Spleen (tissue), 11 donors: ENCODE measurements at regions not wholly inside any gene's neighbourhood (a gene's known extent, or its start where the extent isn't known, plus 50 kb on each side); places are given as distances from the start of the nearest gene placed in this dataset.

Experiments used
- DNase-seq: peaks from one replicate; pipeline ENCODE4 v3.0.0-alpha.2; 2020
- H3K27ac ChIP-seq, 8 donors: fragments of 200-600 bp; sonication (generic) in 7 of 8; 1 replicate in 4 of 8; 2 replicates in 4 of 8; pipeline versions ENCODE4 v1.5.0 to v1.8.0; 2016 to 2021; ENCODE audit warnings: inconsistent platforms in 4 of 8, mild to moderate bottlenecking in 4 of 8, moderate library complexity in 1 of 8
- H3K27me3 ChIP-seq, 7 donors: fragments of 200-600 bp; sonication (generic) in 6 of 7; replicated peaks in 1 of 7; 1 replicate in 4 of 7; 2 replicates in 3 of 7; pipeline versions ENCODE4 v1.5.0 to v1.8.0; 2016 to 2021; ENCODE audit warnings: inconsistent platforms in 3 of 7, mild to moderate bottlenecking in 1 of 7
- H3K36me3 ChIP-seq, 6 donors: fragments of 200-600 bp; sonication (generic) in 5 of 6; 1 replicate in 4 of 6; 2 replicates in 2 of 6; pipeline versions ENCODE4 v1.5.0 to v1.8.0; 2016 to 2021; ENCODE audit warnings: inconsistent platforms in 2 of 6
- H3K4me1 ChIP-seq, 6 donors: fragments of 200-600 bp; sonication (generic) in 5 of 6; 1 replicate in 3 of 6; 2 replicates in 3 of 6; pipeline versions ENCODE4 v1.5.0 to v1.8.0; 2016 to 2021; ENCODE audit warnings: inconsistent platforms in 3 of 6
- H3K4me3 ChIP-seq, 8 donors: fragments of 200-600 bp; sonication (generic) in 7 of 8; 1 replicate in 4 of 8; 2 replicates in 4 of 8; pipeline versions ENCODE4 v1.5.0 to v1.8.0; 2016 to 2021; ENCODE audit warnings: inconsistent platforms in 4 of 8, mild to moderate bottlenecking in 4 of 8, moderate library complexity in 2 of 8
- H3K9me3 ChIP-seq, 8 donors: fragments of 200-600 bp; sonication (generic) in 7 of 8; 1 replicate in 4 of 8; 2 replicates in 4 of 8; pipeline versions ENCODE4 v1.5.0 to v1.8.0; 2016 to 2021; ENCODE audit warnings: inconsistent platforms in 4 of 8
- POLR2A ChIP-seq, 3 donors: fragments of 450-650 bp; IDR thresholded peaks; one replicate each; pipeline ENCODE4 v1.5.1; 2017; ENCODE audit warnings: antibody characterized with exemption in 3 of 3, mild to moderate bottlenecking in 1 of 3
- POLR2AphosphoS5 ChIP-seq, 3 donors: sonication (generic); formaldehyde crosslinking; IDR thresholded peaks; one replicate each; pipeline ENCODE4 v1.5.1; 2017; ENCODE audit warnings: antibody characterized with exemption in 3 of 3
- WGBS, 5 donors: extraction: QIAGEN DNeasy Blood & Tissue Kit in 3 of 5; methylation state at CpG; one replicate each; pipeline versions ENCODE4 v1.1.5 to v1.1.7; 2013 to 2018; 5-methylcytosine and 5-hydroxymethylcytosine counted together
- intact Hi-C: fragments of 100-400 bp; cut with DNase I; formaldehyde crosslinking; loops from one replicate; pipeline ENCODE4 v1.15.0; 2023; ENCODE audit warnings: low total_unique reads
- TF ChIP-seq, protein P1 (sequence below), 11 experiments: fragments of 200-600 bp in 7 of 11; fragments of 450-650 bp in 4 of 11; sonication (generic) in 4 of 11; IDR thresholded peaks in 8 of 11; conservative IDR thresholded peaks in 3 of 11; 1 replicate in 7 of 11; 2 replicates in 4 of 11; pipeline versions ENCODE4 v1.4.0 to v1.8.0; 2016 to 2021; ENCODE audit warnings: antibody characterized with exemption in 11 of 11, inconsistent platforms in 4 of 11, mild to moderate bottlenecking in 1 of 11
- donor health status: healthy with polysubstance abuse.
- donor health status: DM: no; HTN: no; CAD: no; lungs with moderate emphysema.
- donor health status: DM: no; HTN: no; CAD: no.
- donor health status: Bipolar disorder and iron deficiency.
- donor health status: healthy.
- donor health status: DM: no; HTN: no; CAD: no.
- donor health status: DM: yes; HTN: yes; CAD: no.

DNA sequence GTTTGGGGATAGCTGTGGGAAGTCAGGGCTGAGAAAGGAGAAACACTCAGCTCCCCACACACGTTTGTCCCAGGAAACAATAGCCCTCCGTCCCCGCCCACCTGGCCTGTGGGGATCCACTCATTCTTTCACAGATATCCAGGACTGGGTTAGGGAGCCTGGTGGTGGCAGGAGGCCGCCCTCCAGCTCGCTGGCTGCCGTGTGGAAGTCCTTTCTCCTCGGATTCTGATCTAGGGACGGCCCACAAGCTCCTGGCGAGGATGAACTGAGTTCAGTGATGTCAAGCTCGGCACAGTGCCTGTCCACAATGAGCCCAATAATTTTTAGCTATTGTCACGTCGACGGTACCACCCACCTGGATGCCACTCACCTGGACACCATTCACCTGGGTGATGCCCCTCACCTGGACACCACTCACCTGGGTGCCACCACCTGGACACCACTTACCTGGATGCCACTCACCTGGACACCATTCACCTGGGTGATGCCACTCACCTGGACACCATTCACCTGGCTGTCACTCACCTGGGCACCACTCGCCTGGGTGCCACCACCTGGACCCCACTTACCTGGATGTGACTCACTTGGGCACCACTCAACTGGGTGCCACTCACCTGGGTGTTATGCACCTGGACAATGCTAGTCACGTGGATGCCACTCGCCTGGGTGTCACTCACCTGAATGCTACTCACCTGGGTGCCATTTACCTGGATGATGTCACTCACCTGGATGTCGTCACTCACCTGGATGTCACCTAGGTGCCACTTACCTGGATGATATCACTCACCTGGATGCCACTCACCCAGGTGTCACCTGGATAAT lies 172.5 kb upstream of the FOXF1 start:
- intact Hi-C loops: no loop called here
- Histone ChIP-seq H3K4me3 (no peak overlapping the region), H3K27me3 (peaks cover 0 to 71% (median 3%) of the 10 kb centered on the region in 7 donors), H3K4me1 (no peaks in the 10 kb centered on the region), H3K9me3 (no peaks in the 10 kb centered on the region), H3K36me3 (no peaks in the 10 kb centered on the region), H3K27ac (no peak overlapping the region)
- 81 to 87% (median 82%) methylated on average over 11 to 17 of the region's 17 CpGs for WGBS, 5 donors
- TF ChIP-seq POLR2A (IDR thresholded peaks at IDR 0.05): no peak
- no peak for TF ChIP-seq POLR2AphosphoS5 (IDR thresholded peaks at IDR 0.05)
- TF ChIP-seq, protein P1, sequence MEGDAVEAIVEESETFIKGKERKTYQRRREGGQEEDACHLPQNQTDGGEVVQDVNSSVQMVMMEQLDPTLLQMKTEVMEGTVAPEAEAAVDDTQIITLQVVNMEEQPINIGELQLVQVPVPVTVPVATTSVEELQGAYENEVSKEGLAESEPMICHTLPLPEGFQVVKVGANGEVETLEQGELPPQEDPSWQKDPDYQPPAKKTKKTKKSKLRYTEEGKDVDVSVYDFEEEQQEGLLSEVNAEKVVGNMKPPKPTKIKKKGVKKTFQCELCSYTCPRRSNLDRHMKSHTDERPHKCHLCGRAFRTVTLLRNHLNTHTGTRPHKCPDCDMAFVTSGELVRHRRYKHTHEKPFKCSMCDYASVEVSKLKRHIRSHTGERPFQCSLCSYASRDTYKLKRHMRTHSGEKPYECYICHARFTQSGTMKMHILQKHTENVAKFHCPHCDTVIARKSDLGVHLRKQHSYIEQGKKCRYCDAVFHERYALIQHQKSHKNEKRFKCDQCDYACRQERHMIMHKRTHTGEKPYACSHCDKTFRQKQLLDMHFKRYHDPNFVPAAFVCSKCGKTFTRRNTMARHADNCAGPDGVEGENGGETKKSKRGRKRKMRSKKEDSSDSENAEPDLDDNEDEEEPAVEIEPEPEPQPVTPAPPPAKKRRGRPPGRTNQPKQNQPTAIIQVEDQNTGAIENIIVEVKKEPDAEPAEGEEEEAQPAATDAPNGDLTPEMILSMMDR (IDR thresholded peaks at IDR 0.05 in 8 of 11, conservative IDR thresholded peaks at IDR 0.05 in 3 of 11): no peak
- DNase-seq: peak; percentile 54

DNA sequence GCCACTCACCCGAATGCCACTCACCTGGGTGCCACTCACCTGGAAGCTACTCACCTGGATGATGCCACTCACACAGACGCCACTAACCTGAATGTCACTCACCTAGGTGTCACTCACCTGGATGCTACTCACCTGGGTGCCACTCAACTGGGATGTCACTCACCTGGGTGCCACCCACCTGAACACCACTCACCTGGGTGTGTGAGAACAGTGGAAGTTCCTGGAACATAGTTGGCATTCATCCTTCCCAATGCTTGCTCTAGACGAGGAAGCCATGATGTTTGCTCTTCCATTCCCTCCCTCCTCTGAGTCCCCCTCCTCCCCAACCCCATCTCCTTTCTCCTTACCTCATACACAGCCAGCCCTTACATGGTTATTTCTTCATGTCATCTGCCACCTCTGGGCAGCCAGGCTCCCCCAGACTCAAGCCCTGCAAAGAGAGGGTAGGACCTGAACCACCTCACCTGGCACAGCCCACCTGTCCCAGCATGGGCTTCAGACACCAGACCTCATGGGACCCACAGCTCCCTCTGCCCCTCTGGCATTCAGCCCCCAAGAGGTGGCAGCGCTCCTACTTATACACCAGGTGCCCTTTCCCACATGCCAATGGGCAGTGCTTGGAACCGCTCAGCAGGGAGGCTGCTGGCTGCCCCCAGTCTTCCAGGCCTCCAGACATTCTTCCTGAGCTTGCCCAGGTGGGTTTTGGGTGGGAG lies 171.8 kb upstream of the FOXF1 start:
- Histone ChIP-seq H3K27me3 (peaks cover 0 to 71% (median 0%) of the 10 kb centered on the region in 7 donors), H3K4me1 (peaks cover 0 to 7% (median 0%) of the 10 kb centered on the region in 6 donors), H3K36me3 (no peaks in the 10 kb centered on the region), H3K27ac (no peak overlapping the region), H3K4me3 (no peak overlapping the region), H3K9me3 (no peaks in the 10 kb centered on the region)
- intact Hi-C loops: no loop called here
- no peak for DNase-seq
- WGBS, 5 donors: 81 to 85% (median 83%) methylated on average over 5 of the region's 5 CpGs
- TF ChIP-seq POLR2AphosphoS5 (IDR thresholded peaks at IDR 0.05) (no peak), POLR2A (IDR thresholded peaks at IDR 0.05) (no peak)
- TF ChIP-seq, protein P1 (IDR thresholded peaks at IDR 0.05 in 8 of 11, conservative IDR thresholded peaks at IDR 0.05 in 3 of 11): no peak

DNA sequence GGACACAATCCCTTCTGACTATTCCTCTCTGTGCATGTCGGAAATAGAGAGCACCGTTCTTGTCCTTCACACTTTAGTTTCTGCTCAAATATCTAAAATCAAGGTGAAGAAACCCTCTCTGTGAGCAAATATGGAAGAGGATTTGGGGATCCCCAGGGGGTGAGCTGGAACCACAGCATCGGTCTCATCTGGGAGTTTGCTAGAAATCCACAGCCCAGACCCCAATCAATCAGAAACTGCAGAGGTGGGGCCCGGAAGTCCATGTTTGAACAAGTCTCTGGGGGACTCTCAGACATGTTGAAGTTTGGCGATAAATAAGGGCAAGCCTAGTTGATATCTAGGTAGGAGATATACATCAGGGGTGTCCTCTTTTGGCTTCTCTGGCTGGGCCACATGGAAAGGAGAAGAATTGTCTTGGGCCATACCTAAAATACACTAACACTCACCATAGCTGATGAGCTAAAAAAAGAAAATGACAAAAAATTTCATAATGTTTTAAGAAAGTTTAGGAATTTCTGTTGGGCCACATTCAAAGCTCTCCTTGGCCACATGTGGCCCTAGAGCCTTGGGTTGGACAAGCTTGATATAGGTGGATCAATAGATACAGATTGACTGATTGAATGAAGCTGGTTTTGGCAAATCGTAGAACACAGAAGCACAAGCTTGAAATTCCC lies 168.0 kb upstream of the FOXF1 start:
- no peak for TF ChIP-seq POLR2A (IDR thresholded peaks at IDR 0.05)
- TF ChIP-seq POLR2AphosphoS5 (IDR thresholded peaks at IDR 0.05): no peak
- TF ChIP-seq, protein P1 (IDR thresholded peaks at IDR 0.05 in 8 of 11, conservative IDR thresholded peaks at IDR 0.05 in 3 of 11): no peak
- no peak for DNase-seq
- H3K27ac ChIP-seq: no peak overlapping the region
- intact Hi-C loops: loop anchor here (5.0 to 10.0 kb wide), 2 partner anchors 175 to 267 kb away; no protein-coding TSS in a partner anchor
- 68 to 79% (median 72%) methylated on average over 6 of the region's 6 CpGs for WGBS, 5 donors
- no peaks in the 10 kb centered on the region for H3K36me3 ChIP-seq
- H3K4me1 ChIP-seq: peaks cover 0 to 15% (median 0%) of the 10 kb centered on the region in 6 donors
- H3K27me3 ChIP-seq: peaks cover 0 to 73% (median 0%) of the 10 kb centered on the region in 7 donors
- no peaks in the 10 kb centered on the region for H3K9me3 ChIP-seq
- no peak overlapping the region for H3K4me3 ChIP-seq
